HG02885 (cell line): ENCODE measurements at regions not wholly inside any gene's neighbourhood (a gene's known extent, or its start where the extent isn't known, plus 50 kb on each side); places are given as distances from the start of the nearest gene placed in this dataset.
A peak's percentile ranks its signal among the peaks of the same experiment; 100 is the strongest.

Source experiments
- ATAC-seq: cut with Tn5 transposase; IDR thresholded peaks from one replicate; pipeline ENCODE4 v1.9.1; 2021; ENCODE audit warnings: mild to moderate bottlenecking; ENCODE audit not compliant: unreplicated experiment, poor library complexity

DNA sequence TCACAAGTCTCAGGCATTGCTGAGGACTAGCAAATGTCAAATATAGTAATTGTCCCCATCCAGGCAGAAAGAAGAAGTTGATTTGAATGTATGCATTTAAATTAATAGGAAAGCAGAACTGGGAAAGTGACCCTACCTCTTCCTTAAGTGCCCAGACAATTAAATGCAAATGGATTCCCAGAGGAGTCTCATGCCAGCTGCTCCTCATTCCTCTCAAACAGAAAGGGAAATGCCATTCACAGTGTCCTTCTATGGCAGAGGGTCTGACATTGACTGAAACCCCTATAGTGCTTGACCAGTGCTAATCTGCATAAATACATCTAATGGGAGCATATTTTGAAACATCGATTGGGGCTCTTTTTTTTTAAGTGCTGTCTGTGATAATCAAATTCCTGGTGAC is 292.4 kb upstream of the SEL1L start:
- no peak for ATAC-seq

DNA sequence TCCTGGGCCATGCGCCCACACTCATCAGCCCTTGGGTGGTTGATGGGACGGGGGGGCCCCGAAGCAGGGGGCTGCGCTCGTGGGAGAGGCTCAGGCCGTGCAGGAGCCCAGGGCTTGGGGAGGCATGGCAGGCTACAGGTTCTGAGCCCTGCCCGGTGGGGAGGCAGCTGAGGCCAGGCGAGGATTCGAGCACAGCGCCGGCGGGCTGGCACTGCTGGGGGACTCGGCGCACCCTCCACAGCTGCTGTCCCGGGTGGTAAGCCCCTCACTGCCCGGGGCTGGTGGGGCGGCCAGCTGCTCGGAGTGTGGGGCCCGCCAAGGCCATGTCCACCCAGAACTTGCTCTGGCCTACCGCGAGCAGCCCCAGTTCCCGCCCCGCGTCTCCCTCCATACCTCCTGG is 295.8 kb upstream of the SEL1L start:
- ATAC-seq: no peak

DNA sequence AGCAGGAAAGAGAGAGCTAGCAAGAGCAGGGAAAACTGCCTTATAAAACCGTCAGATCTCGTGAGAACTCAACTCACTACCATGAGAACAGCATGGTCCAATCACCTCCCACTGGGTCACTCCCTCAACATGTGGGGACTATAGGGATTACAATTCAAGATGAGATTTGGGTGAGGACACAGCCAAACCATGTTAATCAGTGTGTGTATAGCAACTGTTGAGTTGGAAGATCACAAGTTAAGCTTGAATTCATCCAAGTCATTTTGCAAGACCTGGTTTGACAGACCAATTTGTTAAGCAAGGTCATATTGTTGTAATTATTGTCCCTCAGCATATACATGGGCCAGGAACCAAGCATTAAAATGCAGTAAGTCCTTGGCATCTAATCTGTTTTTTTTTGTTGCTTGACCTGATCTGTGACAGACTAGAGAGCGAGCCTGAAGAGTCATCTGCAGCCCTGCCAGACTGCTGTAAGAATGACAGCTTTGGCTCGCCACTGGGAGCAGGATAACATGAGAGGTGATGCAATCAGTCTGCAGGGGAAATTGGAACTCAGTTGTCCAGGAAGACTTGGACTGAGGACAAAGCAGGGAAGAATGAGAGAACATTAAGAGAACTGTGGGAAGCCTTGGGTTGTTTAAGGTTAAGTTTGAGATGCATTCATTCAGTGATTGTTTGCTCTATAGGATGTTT is 297.6 kb upstream of the SEL1L start:
- no peak for ATAC-seq

DNA sequence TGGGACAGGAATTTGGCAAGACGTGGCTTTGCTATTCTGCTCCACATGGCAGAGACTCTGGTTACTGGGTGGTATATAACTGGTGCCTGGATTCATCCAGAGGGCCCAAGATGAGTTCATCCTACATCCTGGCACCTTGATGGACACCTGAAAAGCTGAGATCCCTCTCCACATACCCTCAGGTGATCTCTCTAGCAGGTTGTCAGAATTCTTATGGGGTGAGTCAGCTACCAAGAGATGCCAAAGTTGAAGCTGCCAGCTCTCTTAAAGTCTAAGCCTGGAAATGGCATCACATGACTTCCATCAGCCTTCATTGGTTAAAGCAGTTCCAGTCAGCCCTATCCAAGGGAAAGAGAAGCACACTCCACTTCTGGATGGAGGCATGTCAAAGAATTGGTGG is 300.7 kb upstream of the SEL1L start:
- ATAC-seq: no peak

DNA sequence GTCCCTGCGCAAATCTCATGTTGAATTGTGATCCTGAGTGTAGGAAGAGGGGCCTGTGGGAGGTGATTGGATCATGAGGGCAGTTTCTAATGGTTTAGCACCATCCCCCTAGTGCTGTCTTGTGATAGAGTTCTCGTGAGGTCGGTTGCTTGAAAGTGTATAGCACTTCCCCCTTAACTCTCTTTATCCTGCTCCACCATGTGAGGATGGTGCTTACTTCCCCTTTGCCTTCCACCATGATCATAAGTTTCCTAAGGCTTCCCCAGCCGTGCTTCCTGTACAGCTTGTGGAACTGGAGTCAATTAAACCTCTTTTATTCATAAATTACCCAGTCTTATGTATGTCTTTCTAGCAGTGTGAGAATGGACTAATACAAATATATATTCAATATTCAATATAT is 303.7 kb upstream of the SEL1L start:
- ATAC-seq: no peak

DNA sequence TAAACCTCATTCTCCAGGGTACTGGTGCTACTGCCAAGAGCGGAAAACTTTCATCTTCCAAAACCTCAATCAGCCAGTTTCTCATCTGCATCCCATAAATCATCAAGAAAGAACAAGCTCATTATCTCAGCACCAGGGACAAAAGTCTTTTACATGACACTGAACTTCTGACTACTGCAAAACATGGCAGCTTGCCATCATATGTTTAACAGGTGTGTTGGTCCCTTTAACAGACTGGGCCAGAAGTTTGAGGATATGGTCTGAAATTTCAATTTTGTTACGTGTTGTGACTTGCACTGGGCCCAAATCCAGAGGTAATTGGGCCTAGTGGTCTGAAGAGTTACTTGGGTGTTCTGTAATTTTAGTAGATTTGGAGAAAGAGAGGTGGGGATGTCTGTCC is 305.4 kb upstream of the SEL1L start:
- no peak for ATAC-seq

DNA sequence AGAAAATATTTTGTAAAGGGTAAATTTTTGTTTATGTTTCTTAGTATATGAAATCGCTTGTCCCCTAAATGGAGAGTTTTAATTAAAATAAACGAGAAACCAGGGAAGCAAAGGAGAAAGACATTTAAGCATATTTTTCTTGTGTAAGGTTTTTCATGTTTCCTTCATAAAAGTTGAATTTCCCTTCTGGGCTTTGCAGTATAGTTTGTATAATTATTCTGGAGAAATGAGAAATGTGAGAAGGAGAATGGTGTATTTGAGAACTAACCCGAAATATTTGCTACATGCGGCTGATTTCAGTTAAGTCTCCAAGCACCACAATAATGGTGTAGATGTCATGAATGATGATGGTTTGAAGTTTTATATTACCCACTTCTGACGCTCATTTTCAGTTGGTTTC is 307.7 kb upstream of the SEL1L start:
- ATAC-seq: no peak

DNA sequence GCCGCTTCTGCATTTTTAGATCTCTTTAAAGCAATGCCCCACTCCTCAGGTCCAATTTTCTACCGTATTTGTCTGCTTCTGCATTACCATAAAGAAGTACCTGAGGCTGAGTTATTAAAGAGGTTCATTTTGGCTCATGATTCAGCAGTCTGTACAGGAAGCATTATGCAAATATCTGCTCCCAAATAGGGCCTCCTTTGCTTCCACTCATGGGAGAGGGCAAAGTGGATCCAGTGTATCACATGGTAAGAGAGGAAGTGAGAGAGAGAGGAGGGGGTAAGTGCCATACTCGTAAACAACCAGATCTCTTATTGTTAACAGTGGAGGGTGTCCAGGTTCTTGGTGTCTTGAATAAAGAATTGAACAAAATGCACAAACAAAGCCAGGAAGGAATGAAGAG is 316.1 kb upstream of the SEL1L start:
- ATAC-seq: peak; percentile 56

DNA sequence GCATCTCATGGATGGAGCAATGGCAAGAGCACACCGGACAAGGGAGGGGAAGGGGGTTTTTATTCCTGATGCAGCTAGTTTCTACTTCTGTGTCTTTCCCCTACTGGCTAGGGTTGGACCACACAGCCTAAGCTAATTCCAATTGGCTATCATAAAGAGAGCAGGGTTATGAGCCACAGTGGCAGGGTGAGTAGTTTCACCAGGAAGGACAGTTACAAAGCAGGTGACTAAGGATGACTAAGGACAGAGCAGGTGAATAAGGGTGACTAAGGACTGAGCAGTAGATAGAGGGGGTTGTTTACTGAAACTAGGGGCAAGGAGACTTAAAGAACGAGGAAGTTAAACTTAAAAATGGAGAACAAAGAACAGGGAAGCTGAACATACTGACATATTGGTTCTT is 321.4 kb upstream of the SEL1L start:
- no peak for ATAC-seq

DNA sequence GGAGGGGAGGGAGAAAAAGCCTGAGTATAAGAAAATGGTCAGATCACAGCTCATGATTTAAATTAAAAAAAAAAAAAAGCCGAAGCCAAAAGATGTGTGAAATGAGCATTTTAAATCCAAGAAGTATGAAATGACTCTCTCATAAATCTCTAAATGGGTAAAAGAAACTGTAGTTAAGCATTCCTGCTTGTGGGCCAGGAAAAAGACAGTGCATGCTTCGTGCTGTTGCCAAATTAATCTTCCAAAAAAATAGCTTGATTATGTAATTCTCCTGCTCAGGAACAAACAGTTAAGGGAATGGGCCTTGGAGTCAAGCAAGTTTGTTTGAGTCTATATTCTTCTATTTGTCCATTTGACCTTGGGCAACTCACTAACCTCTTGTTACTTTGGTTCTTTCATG is 325.4 kb upstream of the SEL1L start:
- ATAC-seq: no peak

DNA sequence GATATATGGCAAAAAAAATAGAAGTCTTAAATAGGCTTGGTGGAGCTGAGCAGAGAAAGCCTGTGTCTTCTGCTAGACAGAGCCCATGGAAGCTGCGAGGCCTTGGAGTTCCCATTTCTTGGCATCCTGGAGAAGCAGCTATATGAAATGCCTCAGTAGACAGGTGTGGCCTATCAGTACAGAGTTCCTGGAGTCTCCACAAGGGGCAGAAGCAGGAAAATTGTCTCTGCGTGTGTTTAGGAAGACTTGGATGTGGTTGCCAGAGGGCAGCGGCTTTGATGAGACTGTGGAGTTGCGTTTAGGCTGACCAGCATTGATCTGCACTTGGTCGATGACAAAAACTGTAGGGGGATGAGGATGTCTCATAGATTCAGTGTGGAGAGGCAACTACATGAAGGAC is 334.5 kb upstream of the SEL1L start:
- ATAC-seq: no peak

DNA sequence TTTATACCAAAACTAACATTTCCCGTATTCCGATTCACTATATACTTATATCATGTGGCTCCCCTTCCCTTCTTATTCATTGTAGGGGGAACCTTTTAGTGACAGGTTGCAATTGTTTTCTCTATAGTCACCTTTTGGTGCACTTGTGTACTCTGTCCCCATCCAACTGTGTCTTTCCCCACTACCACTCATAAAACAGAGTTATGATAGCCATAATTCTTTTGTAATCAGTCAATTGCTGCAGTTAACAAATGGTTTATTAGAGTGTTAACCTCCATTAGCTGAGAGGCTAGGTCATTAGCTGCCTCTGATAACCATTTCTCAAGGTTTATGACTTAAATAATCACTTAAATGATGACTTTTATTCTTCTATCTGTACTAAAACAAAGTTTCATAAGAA is 338.1 kb upstream of the SEL1L start:
- ATAC-seq: no peak

DNA sequence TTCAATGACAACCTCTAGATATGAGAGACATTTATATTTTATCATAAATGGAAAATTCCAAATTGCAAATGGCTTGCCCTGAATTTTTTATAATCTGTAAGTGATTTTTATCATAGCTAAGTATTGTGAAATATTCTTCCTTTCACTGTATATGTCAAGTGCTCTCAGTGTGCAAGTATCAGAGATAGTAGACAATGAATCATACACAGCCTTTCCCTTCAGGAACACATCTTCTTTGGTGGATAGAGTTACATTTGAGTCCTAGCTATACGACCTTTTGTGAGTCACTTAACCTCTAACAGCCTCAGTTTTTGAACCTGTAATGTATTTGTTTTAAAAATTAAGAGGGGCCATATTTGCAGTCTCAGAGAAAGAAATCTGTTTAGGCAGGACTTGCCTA is 350.7 kb upstream of the SEL1L start:
- ATAC-seq: no peak

DNA sequence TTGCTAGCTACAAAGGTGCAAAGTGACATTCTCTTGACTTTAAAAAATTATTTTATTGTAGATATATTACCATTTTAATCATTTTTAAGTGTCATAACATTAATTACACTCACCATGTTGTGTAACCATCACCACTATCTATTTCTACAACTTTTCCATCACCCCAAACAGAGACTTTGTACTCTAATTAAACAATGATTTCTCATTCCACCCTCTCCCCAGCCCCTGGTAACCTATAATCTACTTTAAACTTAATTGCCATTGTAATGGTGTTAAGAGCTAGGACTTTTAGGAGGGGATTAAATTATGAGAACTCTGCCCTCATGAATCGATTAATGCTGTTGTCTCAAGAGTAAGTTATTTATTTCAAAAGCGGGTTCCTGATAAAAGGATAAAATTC is 352.9 kb upstream of the SEL1L start:
- ATAC-seq: no peak

DNA sequence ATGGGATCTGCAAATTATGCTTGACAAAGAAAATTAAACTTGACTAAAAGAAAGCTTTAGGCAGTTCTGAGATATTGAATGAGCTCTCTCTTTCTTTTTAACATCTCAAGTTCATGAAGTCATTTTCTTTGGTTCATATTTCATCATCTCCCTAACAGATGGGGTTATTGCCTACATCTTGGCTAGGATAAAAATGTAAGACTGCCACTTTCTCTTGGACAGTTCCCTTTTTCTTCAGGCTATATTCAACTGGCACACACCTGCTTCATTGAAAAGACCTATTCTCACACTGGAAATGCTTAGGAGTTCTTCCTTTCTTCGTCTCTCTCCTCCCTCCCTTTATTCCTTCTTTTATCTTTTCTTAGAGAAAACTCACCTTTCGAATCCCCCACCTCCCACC is 355.9 kb upstream of the SEL1L start:
- ATAC-seq: no peak

DNA sequence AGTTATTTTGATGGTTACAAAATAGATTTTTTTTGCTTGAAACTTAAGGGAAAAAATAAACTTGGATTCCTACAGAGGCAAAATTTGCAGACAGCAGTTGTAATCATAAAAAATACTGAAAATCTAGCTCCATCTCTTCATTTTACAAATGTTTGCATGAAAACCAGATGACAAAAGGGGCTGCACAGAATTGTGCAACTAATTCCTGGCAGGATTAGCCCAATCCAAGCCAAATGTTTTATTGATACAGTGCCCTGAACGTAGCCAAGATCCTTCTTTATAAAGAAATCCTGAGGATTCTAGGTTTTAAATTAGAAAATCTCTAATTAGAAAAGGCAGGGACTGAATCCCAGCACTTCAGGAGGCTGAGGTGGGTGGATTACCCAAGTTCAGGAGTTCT is 356.4 kb upstream of the SEL1L start:
- no peak for ATAC-seq

DNA sequence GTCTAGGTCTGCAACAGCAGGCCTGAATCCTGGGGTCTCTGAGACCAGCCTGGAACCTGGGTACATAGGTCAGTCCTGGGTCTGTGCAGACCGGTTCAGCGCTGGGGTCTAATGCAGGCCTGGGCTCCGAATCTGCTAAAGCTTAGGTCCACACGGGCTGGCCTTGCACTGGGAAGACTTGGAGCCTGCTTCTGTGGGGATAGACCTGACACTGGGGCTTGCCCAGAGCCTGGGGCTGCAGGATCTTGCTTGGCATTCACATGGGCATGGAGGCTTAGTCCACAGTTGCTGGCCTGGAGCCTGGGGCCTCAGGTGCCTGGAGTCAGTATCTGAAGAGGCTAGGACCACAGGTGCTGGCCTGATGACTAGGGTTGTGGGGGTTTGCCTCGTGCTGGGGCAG is 369.8 kb upstream of the SEL1L start:
- no peak for ATAC-seq

DNA sequence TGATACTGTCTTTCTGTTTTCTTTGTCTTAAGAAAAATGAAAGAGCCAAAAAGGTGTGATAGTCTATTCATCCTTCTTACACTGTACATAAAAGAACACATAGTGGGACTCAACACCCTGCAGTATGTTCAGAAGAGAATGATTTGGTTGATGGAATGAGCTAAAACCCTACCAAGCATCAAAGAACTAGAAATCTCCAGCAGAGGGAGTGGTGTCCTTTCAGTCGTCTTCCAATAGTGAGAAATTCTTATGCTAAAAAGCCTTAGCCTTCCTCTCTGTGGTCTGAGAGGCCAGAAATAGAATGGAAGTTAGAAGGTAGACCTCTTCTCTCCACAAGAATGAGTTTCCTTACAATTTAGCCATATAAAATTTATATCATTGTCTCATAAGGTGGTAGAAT is 393.4 kb upstream of the SEL1L start:
- no peak for ATAC-seq

DNA sequence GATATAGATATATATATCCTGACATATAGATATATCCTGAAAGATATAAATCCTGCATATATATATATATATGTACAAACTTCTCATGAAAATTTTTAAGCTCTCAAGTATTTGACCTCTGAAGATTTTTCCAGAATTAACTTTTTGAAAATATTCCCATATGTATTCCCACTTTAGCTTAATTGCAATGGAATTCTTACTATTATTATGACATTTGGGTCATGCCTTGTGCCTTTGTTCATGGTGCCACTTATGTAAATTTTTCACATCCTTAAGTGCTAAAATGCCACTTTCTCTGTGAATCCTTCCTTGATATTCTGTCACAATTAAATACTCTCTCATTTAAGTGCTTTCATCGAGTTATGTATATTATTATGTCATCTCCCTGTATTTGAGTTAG is 398.2 kb upstream of the SEL1L start:
- no peak for ATAC-seq

DNA sequence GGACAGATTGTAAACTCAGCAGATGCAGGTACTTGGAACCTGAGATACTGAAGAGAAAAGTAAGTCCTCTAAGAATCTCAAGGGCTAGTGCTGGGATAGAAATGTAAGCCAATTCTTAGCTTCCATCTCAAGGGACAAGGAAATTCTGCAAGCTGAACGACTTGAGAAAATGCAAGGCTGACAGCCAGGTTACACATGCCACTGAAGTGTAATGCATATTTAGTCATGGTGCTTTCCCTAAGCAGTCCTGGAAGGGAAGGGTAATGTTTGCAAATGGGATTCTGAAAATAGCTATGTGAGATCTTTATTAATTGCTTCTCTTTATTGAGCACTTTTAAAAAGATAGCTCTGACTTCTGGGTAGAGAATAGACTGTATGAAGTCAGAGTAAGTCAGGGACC is 402.7 kb upstream of the SEL1L start:
- no peak for ATAC-seq

DNA sequence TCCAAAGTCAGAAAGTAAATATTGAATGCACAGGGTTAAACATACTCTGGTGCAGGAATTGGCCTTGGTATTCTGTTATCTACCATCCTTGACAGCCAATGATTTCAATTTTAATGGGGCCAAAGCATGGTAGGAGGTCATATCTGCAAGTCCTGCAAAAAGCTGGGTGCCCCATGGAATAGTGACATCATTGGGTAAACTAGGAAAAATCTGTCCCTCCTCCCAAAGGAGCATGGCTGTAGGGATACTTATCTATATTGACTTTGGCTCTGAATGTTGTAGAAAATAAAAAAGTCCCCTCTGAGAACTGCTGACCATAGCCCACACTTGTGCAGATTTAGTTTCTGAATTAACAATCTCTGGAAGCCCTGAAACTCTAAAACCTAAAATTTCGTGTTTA is 403.2 kb upstream of the SEL1L start:
- no peak for ATAC-seq

DNA sequence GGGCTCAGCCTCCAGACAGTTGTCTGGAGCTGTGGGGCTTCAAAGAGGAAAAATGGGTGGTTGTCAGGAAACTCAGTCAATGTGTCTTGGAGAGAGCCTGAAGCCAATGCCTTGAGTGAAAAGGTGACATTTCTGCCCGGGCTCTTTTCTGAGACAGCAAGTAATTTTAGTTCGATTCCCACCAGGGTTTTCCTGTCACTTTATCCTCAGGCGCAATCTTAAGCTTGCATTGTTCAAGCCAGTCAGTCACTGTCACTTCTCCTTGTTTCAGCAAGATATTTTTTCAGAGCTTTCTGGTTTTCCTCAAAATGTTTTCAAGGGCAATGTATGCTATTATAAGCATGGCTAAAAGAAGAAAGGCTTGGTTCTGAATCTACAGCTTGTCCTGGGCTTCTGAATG is 404.7 kb upstream of the SEL1L start:
- ATAC-seq: no peak

DNA sequence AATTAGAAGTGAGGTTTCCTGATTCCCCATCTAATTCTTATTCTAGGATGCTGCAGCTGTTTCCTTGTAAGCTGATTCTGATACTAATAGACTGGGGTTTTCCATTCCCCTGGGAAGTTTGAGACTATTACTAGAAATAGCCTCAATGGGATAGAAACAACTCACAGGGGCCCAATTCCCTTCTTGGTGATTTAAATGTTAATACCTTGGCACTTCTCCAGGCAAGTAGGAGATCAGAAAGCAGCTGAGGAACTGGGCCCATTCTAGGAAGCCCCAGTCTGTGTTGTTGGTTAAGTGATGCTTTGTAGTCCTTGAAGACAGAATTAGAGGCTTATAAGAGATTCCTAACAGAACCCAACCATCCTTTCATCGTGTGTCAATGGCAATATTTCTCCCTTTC is 407.0 kb upstream of the SEL1L start:
- ATAC-seq: no peak
